Raji (cell line): ENCODE measurements at regions not wholly inside any gene's neighbourhood (a gene's known extent, or its start where the extent isn't known, plus 50 kb on each side); places are given as distances from the start of the nearest gene placed in this dataset.

Experiments used
- POLR2A ChIP-seq: IDR thresholded peaks from 2 replicates; pipeline ENCODE4 v1.6.1; 2011; ENCODE audit warnings: low read depth, low read length, control low read depth; ENCODE audit not compliant: insufficient read depth

DNA sequence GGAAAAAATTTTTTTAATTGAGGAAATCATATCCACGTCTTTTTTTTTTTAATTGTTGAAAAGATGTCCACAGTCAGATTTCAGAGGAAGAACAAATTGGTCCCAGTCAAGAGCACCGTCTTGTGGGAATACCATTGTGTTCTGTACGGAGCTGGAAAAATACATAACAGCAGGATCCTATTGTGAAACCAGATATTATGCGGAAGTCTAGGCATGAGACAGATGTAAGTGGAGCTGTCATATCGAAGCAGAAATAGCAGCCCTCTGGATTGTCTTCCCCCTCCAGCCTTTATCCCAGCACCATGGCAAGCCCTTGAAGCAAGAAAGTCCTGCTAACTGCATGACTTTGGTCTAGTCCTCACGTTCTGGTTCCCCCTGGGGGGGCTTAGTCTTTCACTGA lies 391.6 kb upstream of the ASIC2 start:
- no peak for TF ChIP-seq POLR2A

DNA sequence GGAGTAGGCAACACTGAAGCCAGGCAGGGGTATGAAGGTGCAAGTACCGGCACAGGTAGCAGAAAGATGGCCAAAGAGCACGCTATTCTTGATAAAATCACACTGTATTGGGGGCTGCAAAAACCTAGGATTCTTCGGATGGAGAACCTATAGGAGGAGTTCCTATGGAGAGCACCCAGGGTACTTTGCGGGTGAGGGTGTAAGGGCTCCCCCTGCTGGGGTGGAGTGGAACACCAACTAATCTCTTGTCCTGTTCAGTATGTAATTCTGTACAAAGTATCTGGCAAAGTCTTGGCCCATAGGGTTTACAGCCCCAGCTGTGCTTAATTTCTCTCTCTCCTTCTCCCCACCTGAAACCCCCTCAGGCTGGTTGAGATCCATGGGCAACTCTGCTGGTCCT lies 393.1 kb upstream of the ASIC2 start:
- TF ChIP-seq POLR2A = no peak

DNA sequence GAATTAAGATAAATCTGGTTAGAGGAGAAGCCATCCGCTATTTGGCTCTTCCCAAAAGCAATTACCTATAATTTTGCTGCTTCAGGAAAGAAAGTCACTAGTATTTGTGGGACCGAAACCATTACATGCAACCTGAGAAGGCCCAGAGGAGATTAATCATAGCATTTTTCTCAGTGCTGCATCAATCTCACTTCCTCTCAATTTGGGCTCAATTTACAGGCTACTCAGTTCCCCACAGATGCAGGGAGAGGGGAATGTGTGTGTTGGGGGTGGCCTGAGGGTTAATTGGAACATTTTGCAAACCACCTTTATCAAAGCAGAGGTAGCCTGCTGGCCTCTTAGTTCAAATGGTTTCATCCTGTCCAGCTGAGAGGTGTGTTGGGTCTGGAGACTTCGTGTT lies 394.7 kb upstream of the ASIC2 start:
- no peak for TF ChIP-seq POLR2A

DNA sequence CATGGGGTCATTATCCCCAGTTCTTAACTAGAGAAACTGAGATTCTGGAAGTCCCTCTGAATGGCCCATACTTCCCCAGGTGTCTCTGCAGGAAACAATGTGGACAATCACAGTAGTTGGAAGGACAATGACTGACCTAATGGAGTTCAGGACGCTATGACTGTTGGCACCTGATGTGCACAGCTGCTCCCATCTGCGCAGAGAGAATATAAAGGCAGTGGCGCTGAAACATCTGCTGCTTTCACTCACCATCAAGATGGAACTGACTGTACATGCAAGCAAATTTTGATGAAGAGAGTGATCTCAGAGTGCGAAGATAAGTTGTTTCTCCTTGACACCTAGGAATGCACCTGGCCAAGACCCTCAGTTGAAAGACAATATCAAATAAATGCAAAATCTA lies 395.7 kb upstream of the ASIC2 start:
- no peak for TF ChIP-seq POLR2A

DNA sequence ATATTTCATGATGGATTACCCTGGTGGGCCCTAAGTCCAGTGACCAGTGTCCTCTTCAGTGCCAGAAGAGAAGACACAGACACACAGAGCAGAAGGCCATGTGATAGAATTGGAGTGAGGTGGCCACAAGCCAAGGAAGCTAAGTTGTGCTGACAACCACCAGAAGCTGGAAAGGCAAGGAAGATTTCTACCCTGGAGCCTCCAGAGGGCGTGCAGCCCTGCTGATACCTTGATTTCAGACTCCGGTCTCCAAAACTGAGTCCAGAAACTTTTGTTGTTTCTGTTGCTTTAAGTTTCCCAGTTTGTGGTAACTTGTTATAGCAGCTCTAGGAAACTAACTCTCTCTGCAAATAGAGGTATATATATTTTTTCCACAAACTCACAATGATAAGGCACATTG lies 396.6 kb upstream of the ASIC2 start:
- TF ChIP-seq POLR2A = no peak

DNA sequence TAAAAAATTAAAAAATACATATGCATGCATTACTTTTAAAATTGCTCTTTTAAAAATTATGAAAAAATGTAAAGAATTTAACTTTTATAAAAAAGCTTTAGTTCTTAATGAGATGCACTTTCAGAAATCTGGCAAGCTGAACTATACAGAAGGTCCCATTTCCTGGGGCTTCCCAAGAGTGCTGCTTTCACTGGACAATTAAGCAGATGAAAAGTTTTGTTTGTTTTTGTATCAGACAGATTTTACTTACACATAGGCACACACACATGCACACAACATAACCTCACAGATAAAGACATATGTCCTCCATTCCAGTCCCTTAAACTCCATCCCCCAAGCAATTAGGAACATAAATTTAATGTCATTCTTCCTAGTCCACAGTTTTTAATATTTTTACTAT lies 402.3 kb upstream of the ASIC2 start:
- TF ChIP-seq POLR2A = no peak

DNA sequence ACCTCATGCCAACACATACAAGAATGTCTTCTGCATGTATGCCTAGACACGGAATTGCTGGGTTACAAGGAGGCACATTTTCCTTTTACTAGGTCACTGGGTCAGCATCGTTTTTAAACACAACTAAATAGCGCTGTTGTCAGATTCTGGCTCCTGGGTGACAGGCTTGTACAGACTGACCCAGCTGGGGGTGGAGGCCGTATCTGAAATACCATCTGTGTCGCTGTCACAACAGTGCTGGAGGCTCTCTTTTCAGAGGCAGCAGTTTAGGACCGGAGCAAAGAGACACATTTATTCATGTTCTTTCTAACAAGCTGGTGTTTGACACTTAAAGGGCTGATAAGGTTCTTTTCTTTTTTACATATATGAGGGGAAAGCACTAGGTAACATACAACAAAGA lies 403.0 kb upstream of the ASIC2 start:
- no peak for TF ChIP-seq POLR2A

DNA sequence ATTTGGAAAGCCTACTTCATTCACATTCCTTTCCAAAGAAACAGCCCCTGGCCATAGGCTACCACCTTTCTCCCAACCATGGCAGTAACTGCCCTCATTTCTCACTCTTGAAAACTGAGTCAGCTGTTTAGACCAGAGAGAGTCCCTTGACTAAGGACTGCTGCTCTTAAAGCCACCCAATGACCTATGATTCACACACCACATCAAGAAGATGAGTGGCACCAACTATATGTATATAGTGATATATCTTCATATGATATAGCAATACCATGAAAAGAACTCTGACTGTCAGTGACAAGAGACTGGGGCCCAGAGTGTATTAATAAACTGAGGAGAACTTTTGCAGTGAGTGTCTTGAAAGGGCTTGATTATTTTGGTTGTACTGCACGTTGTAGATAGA lies 404.5 kb upstream of the ASIC2 start:
- no peak for TF ChIP-seq POLR2A

DNA sequence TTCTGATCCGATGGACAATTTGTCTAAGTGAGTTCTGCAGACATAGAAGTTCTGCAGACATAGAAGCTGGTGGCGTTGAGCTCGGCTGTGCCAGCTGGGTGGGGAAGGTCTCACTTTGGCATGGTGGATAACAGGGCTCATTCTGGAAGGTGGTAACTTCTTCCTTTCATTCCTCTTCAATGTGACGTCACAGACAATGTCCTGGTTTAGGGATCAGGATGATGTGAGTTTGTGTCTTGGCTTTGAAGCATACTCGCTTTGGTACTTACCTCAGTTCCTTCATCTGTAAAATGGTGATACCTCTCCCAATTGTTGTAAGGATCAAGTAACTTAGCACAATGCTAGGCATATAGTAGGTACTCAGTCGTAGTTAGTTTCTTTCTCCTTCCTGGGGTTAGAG lies 408.8 kb upstream of the ASIC2 start:
- TF ChIP-seq POLR2A = no peak

DNA sequence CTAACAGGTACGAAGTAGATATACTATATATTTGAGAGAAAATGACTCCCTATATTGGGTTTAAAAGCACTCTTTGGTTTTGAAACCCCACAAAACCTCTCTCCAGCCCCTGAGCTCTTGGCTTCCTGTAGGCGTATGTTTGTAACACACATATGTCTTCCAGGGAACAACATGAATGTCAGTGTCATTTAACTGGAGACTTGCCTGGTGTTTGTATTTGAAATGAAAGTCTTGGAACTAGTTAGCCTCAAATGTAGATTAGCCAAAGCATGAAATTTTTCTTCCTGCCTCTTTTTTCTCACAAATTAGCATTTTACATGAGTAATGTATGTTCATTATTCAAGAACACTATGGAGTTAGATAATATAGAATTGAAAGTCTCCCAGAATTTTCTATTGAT lies 411.8 kb upstream of the ASIC2 start:
- TF ChIP-seq POLR2A = no peak

DNA sequence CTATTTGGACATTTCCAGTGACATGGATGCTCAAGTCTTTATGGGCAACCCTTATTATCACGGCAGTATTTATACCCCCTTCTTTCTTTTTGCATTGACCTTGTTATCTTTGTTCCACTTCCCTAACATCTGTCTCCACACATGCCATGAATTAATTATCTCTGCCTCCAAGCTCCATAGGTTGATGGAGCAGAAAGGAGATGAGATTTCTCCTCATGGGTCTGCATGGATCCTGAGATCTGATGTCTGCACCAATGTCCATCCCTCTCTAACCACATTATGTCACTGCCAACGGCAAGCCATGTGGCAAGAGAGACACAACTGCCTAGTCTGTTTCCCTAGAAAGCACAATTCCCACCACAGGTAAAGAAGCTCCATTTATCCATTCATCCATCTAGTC lies 416.8 kb upstream of the ASIC2 start:
- TF ChIP-seq POLR2A = no peak

DNA sequence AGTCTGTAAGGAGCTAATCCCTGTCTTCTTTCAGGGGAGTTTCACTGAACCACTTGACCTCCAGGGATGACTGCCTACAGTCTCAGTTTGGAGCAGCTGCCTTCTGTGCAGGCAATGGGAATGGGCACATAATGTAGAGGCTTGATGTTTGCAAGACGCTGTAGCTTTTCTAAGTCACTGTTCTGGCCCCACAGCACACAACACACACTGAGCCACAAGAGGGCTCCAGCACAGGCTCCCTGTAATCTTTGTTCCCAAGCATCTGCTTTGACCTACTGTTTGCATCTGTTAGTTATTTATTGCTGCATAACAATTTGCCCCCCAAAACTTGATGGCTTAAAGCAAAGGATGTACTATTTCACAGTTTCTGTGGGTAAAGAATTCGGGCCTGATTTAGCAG lies 419.0 kb upstream of the ASIC2 start:
- no peak for TF ChIP-seq POLR2A

DNA sequence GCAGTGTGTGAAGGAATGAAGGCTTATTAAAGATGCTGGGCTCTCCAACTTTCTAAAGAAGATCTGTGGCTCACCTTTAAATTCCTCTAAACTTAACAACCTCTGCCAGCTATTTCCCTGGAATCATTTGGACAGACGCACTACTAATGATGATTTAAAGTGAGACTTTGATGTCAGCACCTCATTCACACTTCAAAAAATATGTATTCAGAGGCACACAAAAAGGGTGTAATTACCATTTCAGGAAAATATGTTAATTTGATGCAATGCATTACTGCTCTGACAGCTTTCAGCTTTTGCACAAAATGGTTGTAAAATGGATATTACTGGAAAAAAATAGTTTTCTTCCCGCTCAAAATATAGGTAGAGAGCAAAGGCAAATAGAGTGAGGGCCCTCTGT lies 423.9 kb upstream of the ASIC2 start:
- TF ChIP-seq POLR2A = no peak

DNA sequence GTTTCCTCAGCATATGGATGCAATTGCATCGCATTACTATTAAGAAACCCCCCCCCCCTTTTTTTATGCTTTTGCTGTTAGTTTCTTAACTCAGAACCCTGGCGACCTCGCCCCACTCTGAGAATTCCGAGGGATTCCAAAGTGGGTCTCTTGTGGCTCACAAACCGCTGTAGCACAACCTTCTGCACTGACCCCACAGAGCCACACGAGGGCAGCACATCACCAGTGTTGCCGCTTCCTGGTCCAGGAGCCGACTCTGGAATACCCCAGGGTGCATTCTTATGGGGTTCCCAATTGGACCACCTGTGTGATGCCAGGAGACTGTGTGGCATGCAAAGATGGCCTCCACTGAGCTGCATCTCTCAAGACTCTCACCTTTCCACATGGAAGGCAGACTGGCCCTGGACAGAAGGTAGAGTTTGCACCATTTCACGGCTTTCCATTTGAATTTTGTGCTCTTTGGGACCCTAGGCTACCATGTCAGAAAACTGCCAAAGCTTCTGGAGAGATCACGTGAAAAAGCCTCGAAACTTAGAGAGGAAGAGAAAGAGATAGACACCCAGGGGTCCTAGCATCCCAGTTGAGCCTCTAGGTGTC lies 432.7 kb upstream of the ASIC2 start:
- TF ChIP-seq POLR2A = no peak

DNA sequence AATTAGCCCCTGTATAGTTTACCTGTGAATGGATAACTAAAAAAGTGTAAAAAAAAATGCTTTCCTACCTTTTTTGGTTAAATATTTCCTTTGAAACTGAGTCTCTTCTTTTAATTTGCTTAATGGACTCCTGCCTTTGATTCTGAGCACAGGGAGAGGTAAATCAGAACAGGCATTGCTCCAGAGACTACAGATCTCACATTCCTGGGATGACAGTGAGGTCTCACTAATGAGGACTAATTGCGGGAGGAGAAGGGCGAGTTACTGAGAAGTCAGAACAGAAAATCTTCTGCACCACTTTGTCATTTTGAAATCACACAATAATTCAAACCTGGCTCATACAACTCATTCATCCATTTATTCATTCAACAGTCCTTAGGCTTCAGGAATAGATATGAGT lies 437.0 kb upstream of the ASIC2 start:
- no peak for TF ChIP-seq POLR2A

DNA sequence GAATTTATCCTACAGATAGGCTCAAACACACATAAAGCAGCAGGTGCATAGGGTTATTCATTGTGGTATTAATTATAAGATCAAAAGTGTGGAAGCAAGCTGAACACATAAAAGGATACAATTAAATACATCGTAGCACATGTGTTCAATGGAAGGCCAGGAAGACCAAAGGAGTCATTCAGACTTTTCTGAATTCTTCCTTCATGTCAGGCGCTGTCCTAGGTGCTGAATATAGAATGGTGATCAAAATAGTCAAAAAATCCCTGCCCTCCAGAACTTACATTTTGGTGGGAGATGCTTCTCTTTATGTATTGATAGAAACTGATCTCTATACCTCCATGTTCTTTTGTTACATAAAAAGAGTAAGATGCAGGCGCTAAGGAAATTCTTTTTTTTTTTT lies 439.0 kb upstream of the ASIC2 start:
- no peak for TF ChIP-seq POLR2A

DNA sequence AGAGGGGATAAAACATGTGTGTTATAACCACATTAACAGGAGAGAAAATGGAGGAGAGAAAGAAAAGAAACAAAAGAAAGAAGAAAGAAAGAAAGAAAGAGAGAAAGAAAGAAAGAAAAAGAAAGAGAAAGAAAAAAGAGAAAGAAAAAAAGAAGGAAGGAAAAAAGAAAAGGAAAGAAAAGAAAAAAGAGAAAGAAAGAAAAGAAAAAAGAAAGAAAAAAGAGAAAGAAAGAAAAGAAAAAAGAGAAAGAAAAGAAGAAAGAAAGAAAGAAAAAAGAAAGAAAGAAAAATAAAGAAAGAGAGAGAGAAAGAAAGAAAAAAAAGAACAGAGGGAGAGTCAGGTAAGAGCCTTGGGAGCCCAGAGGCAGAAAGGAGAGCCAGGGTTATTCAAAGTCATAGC lies 446.6 kb upstream of the ASIC2 start:
- TF ChIP-seq POLR2A = no peak
